Activated CD4-positive, alpha-beta memory T cell treated with anti-CD3 and anti-CD28 coated beads for 36 hours (primary cell): ENCODE measurements at regions not wholly inside any gene's neighbourhood (a gene's known extent, or its start where the extent isn't known, plus 50 kb on each side); places are given as distances from the start of the nearest gene placed in this dataset.

Source experiments
- CTCF ChIA-PET: fragments of 350-600 bp; sonication (Branson Sonifier 250); formaldehyde crosslinking; loops from one replicate; lab custom pipeline; 2021; ENCODE audit warnings: antibody characterized with exemption, inconsistent platforms; lab: Charles Lee
- POLR2A ChIA-PET: fragments of 350-600 bp; sonication (Branson Sonifier 250); formaldehyde crosslinking; loops from one replicate; lab custom pipeline; 2021; ENCODE audit warnings: antibody characterized with exemption; lab: Charles Lee
- DNase-seq: peaks from one replicate; pipeline ENCODE4 v3.0.0-alpha.2; 2020
- H3K27ac Mint-ChIP-seq: one replicate; pipeline ENCODE4 v1.8.0; 2021; ENCODE audit warnings: mixed read lengths
- H3K27me3 Mint-ChIP-seq: one replicate; pipeline ENCODE4 v1.8.0; 2021; ENCODE audit warnings: mixed read lengths
- H3K36me3 Mint-ChIP-seq: one replicate; pipeline ENCODE4 v1.8.0; 2021; ENCODE audit warnings: mixed read lengths
- H3K4me1 Mint-ChIP-seq: one replicate; pipeline ENCODE4 v1.8.0; 2021; ENCODE audit warnings: low read depth, mixed read lengths
- H3K4me3 Mint-ChIP-seq: one replicate; pipeline ENCODE4 v1.8.0; 2021; ENCODE audit warnings: mild to moderate bottlenecking, mixed read lengths
- H3K9me3 Mint-ChIP-seq: one replicate; pipeline ENCODE4 v1.8.0; 2021; ENCODE audit warnings: mixed read lengths
- intact Hi-C: fragments of 100-400 bp; cut with micrococcal nuclease; formaldehyde crosslinking; loops from one replicate; pipeline ENCODE4 v1.15.1; 2023

GRCh38 chr22:47567126-47568090 is 805.0 kb downstream of the TBC1D22A start:
- intact Hi-C loops = no loop called here
- no peak overlapping the region for H3K27ac Mint-ChIP-seq
- no peak for DNase-seq
- H3K4me3 Mint-ChIP-seq = no peak overlapping the region
- H3K4me1 Mint-ChIP-seq = no peaks in the 10 kb centered on the region
- CTCF ChIA-PET = no interaction called here
- H3K27me3 Mint-ChIP-seq = peaks cover 3% of the 10 kb centered on the region
- no peaks in the 10 kb centered on the region for H3K9me3 Mint-ChIP-seq
- POLR2A ChIA-PET = no interaction called here
- no peaks in the 10 kb centered on the region for H3K36me3 Mint-ChIP-seq

GRCh38 chr22:47566491-47566890 is 804.0 kb downstream of the TBC1D22A start:
- H3K9me3 Mint-ChIP-seq = no peaks in the 10 kb centered on the region
- no peak for DNase-seq
- H3K27ac Mint-ChIP-seq = no peak overlapping the region
- H3K4me3 Mint-ChIP-seq = no peak overlapping the region
- peaks cover 3% of the 10 kb centered on the region for H3K27me3 Mint-ChIP-seq
- CTCF ChIA-PET = no interaction called here
- no peaks in the 10 kb centered on the region for H3K36me3 Mint-ChIP-seq
- no peaks in the 10 kb centered on the region for H3K4me1 Mint-ChIP-seq
- POLR2A ChIA-PET = no interaction called here
- intact Hi-C loops = no loop called here

DNA sequence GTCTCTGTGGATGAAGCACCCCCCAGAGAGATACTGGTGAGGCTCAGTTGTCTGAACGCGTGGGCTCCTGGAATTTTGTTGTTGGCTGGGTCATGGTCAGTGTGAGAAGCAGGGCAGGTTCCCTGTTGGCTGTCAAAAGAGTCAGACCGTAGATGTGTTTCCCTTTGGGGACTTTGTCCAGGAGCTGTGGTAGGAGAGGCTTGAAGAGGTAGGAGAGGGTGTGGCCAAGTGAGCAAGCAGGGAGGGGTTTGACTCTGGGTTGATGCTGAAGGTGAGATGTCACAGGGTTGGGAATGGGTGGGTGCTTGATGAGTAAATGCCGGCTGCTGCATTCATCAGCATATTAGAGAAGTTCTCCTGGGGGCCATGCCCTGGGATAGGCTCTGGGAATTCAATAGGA is 803.2 kb downstream of the TBC1D22A start:
- no peak overlapping the region for H3K27ac Mint-ChIP-seq
- no peaks in the 10 kb centered on the region for H3K4me1 Mint-ChIP-seq
- H3K9me3 Mint-ChIP-seq = no peaks in the 10 kb centered on the region
- no peak for DNase-seq
- no peak overlapping the region for H3K4me3 Mint-ChIP-seq
- intact Hi-C loops = no loop called here
- POLR2A ChIA-PET = no interaction called here
- H3K36me3 Mint-ChIP-seq = no peaks in the 10 kb centered on the region
- CTCF ChIA-PET = no interaction called here
- H3K27me3 Mint-ChIP-seq = peaks cover 3% of the 10 kb centered on the region

- H3K4me3 Mint-ChIP-seq = no peak overlapping the region
- ChIA-PET POLR2A (no interaction called here), CTCF (no interaction called here)
- H3K9me3 Mint-ChIP-seq = no peaks in the 10 kb centered on the region
- DNase-seq = no peak
- H3K36me3 Mint-ChIP-seq = no peaks in the 10 kb centered on the region
- peaks cover 3% of the 10 kb centered on the region for H3K27me3 Mint-ChIP-seq
- intact Hi-C loops = no loop called here
- H3K27ac Mint-ChIP-seq = no peak overlapping the region
- H3K4me1 Mint-ChIP-seq = no peaks in the 10 kb centered on the region
Observed at GRCh38 chr22:47564651-47565434, 802.4 kb downstream of the TBC1D22A start.

DNA sequence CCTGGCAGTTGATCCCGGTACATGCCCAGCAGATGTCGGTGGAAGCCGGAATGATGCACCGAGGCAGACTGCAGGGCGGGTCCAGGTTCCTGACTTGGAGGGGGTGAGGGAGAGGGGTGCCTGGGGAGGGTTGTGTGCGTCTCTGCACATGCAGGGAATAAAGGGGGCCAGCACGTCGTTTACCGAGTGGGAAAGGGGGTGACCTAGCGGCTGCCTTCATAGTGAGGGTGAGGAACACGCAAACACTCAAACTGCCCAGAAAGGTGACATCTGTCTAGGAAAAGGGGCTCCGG is 801.7 kb downstream of the TBC1D22A start:
- Mint-ChIP-seq H3K27me3 (peaks cover 3% of the 10 kb centered on the region), H3K4me1 (no peaks in the 10 kb centered on the region), H3K9me3 (no peaks in the 10 kb centered on the region), H3K27ac (no peak overlapping the region), H3K36me3 (no peaks in the 10 kb centered on the region), H3K4me3 (no peak overlapping the region)
- CTCF ChIA-PET = no interaction called here
- DNase-seq = no peak
- POLR2A ChIA-PET = no interaction called here
- intact Hi-C loops = no loop called here

GRCh38 chr22:47563406-47564157 is 801.1 kb downstream of the TBC1D22A start:
- DNase-seq = no peak

GRCh38 chr22:47561766-47562165 is 799.3 kb downstream of the TBC1D22A start:
- Mint-ChIP-seq H3K4me1 (no peaks in the 10 kb centered on the region), H3K4me3 (no peak overlapping the region), H3K36me3 (no peaks in the 10 kb centered on the region), H3K9me3 (no peaks in the 10 kb centered on the region), H3K27ac (no peak overlapping the region), H3K27me3 (peaks cover 3% of the 10 kb centered on the region)
- intact Hi-C loops = no loop called here
- no peak for DNase-seq
- ChIA-PET POLR2A (no interaction called here), CTCF (no interaction called here)

More at GRCh38 chr22:47563406-47564157, 801.1 kb downstream of the TBC1D22A start:
- CTCF ChIA-PET = no interaction called here
- H3K4me1 Mint-ChIP-seq = no peaks in the 10 kb centered on the region
- H3K27me3 Mint-ChIP-seq = peaks cover 3% of the 10 kb centered on the region
- no peak overlapping the region for H3K27ac Mint-ChIP-seq
- POLR2A ChIA-PET = no interaction called here
- intact Hi-C loops = no loop called here
- no peaks in the 10 kb centered on the region for H3K36me3 Mint-ChIP-seq
- H3K9me3 Mint-ChIP-seq = no peaks in the 10 kb centered on the region
- no peak overlapping the region for H3K4me3 Mint-ChIP-seq

DNA sequence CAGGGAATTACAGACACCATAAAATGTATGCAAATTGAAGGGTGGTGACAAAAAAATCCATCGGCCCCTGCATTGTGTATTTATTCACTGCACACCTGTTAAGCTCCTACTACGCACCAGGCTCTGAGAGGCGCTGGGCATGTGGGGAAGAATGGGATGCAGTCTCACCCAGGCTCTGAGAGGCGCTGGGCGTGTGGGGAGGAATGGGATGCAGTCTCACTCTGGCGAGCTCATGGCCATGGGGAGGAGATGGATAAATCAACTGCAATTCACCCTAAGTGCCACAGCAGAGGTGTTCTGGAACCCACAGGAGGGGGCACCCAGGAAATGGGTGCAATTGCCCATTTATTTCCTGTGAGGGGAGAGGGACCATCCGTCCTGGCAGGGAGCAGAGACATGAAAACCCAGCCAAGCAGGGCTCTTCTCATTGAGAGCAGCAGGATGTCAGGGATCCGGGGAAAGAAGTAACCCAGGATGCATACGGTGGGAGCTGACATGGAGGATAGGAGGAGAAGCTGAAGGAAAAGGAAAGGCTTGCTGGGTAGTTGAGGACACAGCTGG is 798.7 kb downstream of the TBC1D22A start:
- H3K4me3 Mint-ChIP-seq = no peak overlapping the region
- no peak overlapping the region for H3K27ac Mint-ChIP-seq
- H3K9me3 Mint-ChIP-seq = no peaks in the 10 kb centered on the region
- DNase-seq = no peak
- H3K36me3 Mint-ChIP-seq = no peaks in the 10 kb centered on the region
- H3K27me3 Mint-ChIP-seq = peaks cover 3% of the 10 kb centered on the region
- CTCF ChIA-PET = no interaction called here
- intact Hi-C loops = no loop called here
- POLR2A ChIA-PET = no interaction called here
- no peaks in the 10 kb centered on the region for H3K4me1 Mint-ChIP-seq

DNA sequence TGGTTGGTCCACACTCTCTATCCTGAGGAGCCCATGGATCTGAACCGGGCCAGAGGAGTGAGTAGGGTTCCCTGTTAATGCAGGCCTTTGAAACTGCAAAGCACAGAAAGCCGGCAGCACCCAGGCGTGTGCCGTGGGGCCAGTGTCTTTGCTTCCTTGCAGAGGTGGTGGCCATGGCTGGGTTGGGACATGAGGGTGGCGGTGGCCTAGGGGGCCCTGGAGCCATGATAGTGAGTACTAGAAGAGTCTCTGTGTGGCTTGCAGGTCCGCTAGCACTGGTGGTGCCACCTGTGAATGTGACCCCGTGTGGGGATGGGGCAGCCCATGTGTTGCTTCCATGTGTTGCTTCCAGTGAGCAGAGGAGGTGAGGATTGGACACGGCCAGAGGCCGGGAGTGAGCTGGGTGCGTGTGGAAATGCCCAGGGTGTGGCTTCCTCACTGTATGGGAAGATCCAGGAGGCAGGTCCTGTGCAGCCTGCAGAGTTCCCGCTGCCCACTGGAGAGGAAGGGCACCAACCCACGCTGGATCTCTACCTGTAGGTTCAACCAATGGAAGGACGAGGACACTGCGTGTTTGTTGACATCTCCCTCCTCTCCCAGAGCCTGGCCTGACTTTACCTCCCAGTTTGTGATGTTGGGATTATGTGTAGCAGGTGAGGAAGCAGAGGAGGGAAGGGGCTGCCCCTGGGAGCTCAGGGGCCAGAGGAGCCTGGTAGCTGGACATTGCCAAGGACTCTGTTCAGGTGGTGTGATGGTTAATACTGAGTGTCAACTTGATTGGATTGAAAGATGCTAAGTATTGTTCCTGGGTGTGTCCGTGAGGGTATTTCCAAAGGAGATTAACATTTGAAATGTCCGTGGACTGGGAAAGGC is 796.6 kb downstream of the TBC1D22A start:
- H3K36me3 Mint-ChIP-seq = no peaks in the 10 kb centered on the region
- no peak overlapping the region for H3K27ac Mint-ChIP-seq
- DNase-seq = no peak
- H3K4me3 Mint-ChIP-seq = no peak overlapping the region
- ChIA-PET POLR2A (no interaction called here), CTCF (no interaction called here)
- H3K27me3 Mint-ChIP-seq = peaks cover 3% of the 10 kb centered on the region
- intact Hi-C loops = no loop called here
- H3K4me1 Mint-ChIP-seq = no peaks in the 10 kb centered on the region
- H3K9me3 Mint-ChIP-seq = no peaks in the 10 kb centered on the region

DNA sequence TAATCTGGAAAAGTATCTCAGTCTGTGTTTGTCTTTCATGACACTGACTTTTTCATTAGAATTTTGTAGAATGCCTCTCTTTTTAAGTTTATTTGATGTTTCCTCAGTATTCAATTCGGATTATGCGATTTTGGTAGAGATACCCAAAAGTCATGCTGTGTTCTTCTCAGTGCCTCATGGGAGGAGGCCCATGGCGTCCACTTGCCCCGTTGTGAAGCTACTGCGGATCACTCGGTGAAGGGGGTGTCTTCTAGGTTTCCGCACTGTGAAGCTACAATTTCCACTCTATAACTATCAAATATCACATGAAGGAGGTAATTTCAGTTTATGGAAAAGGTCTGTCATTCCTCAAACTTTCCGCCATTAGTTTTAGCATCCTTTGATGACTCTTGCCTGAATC is 794.0 kb downstream of the TBC1D22A start:
- Mint-ChIP-seq H3K4me3 (no peak overlapping the region), H3K27ac (no peak overlapping the region)

GRCh38 chr22:47553436-47553835 is 791.0 kb downstream of the TBC1D22A start:
- POLR2A ChIA-PET = no interaction called here
- H3K4me1 Mint-ChIP-seq = no peaks in the 10 kb centered on the region
- no peak for DNase-seq
- H3K27me3 Mint-ChIP-seq = peaks cover 1% of the 10 kb centered on the region
- H3K27ac Mint-ChIP-seq = no peak overlapping the region
- CTCF ChIA-PET = no interaction called here
- H3K4me3 Mint-ChIP-seq = no peak overlapping the region
- no peaks in the 10 kb centered on the region for H3K9me3 Mint-ChIP-seq
- H3K36me3 Mint-ChIP-seq = no peaks in the 10 kb centered on the region
- intact Hi-C loops = no loop called here

More for the DNA sequence above, 794.0 kb downstream of the TBC1D22A start:
- ChIA-PET POLR2A (no interaction called here), CTCF (no interaction called here)
- H3K9me3 Mint-ChIP-seq = no peaks in the 10 kb centered on the region
- no peaks in the 10 kb centered on the region for H3K4me1 Mint-ChIP-seq
- no peak for DNase-seq
- H3K27me3 Mint-ChIP-seq = no peaks in the 10 kb centered on the region
- H3K36me3 Mint-ChIP-seq = no peaks in the 10 kb centered on the region
- intact Hi-C loops = no loop called here
